Subcutaneous abdominal adipose tissue (tissue), 5 donors: ENCODE measurements at regions not wholly inside any gene's neighbourhood (a gene's known extent, or its start where the extent isn't known, plus 50 kb on each side); places are given as distances from the start of the nearest gene placed in this dataset.

ENCODE experiments used
- H3K27ac ChIP-seq: one replicate; pipeline ENCODE4 v1.7.0; 2013; ENCODE audit warnings: low read depth, mild to moderate bottlenecking, inconsistent platforms, low read length, moderate library complexity
- H3K27me3 ChIP-seq, 5 donors: one replicate each; pipeline ENCODE4 v1.7.0; 2013; ENCODE audit warnings: low read length in 5 of 5, inconsistent platforms in 1 of 5; ENCODE audit not compliant: control insufficient read depth in 5 of 5, insufficient read depth in 4 of 5
- H3K36me3 ChIP-seq, 5 donors: one replicate each; pipeline ENCODE4 v1.7.0; 2013; ENCODE audit warnings: low read length in 5 of 5; ENCODE audit not compliant: control insufficient read depth in 5 of 5, insufficient read depth in 5 of 5
- H3K4me1 ChIP-seq, 5 donors: one replicate each; pipeline ENCODE4 v1.7.0; 2013; ENCODE audit warnings: low read length in 5 of 5, mild to moderate bottlenecking in 3 of 5, moderate library complexity in 1 of 5; ENCODE audit not compliant: control insufficient read depth in 5 of 5, insufficient read depth in 5 of 5
- H3K4me3 ChIP-seq, 5 donors: one replicate each; pipeline ENCODE4 v1.7.0; 2013; ENCODE audit warnings: low read length in 5 of 5, low read depth in 1 of 5
- H3K9ac ChIP-seq, 5 donors: one replicate each; pipeline ENCODE4 v1.7.0; 2013; ENCODE audit warnings: low read length in 5 of 5, mild to moderate bottlenecking in 4 of 5, moderate library complexity in 3 of 5
- H3K9me3 ChIP-seq, 5 donors: one replicate each; pipeline ENCODE4 v1.7.0; 2013; ENCODE audit warnings: low read length in 5 of 5; ENCODE audit not compliant: control insufficient read depth in 5 of 5
- donor health status: healthy.
- donor health status: healthy.
- donor health status: healthy.
- donor health status: healthy.
- donor health status: healthy.

- no peaks in the 10 kb centered on the region for H3K4me1 ChIP-seq
- no peak overlapping the region for H3K9ac ChIP-seq
- no peaks in the 10 kb centered on the region for H3K36me3 ChIP-seq
- H3K27me3 ChIP-seq: no peaks in the 10 kb centered on the region
- H3K4me3 ChIP-seq: no peak overlapping the region
- no peak overlapping the region for H3K27ac ChIP-seq
- no peaks in the 10 kb centered on the region for H3K9me3 ChIP-seq
Measured at GRCh38 chr1:199791495-199791894, 236.0 kb upstream of the NR5A2 start.

GRCh38 chr1:199792874-199793273 is 234.6 kb upstream of the NR5A2 start:
- no peaks in the 10 kb centered on the region for H3K36me3 ChIP-seq
- no peaks in the 10 kb centered on the region for H3K27me3 ChIP-seq
- H3K4me1 ChIP-seq: no peaks in the 10 kb centered on the region
- no peak overlapping the region for H3K27ac ChIP-seq
- H3K4me3 ChIP-seq: no peak overlapping the region
- H3K9me3 ChIP-seq: no peaks in the 10 kb centered on the region
- no peak overlapping the region for H3K9ac ChIP-seq

GRCh38 chr1:199794105-199794863 is 233.2 kb upstream of the NR5A2 start:
- no peak overlapping the region for H3K4me3 ChIP-seq
- no peak overlapping the region for H3K9ac ChIP-seq
- no peak overlapping the region for H3K27ac ChIP-seq

DNA sequence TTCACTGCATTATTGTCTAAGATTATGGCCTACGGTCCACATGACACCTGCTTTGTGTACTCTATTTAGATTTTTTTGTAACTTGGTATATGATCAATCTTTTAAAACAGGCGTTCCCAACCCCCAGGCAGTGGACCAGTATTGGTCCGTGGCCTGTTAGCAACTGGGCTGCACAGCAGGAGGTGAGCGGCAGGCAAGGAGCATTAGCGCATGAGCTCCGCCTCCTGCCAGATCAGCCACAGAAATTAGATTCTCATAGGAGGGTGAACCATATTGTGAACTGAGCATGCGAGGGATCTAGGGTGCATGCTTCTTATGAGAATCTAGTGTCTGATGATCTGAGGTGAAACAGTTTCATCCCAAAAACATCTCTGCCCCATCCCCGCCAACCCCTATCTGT is 228.4 kb upstream of the NR5A2 start:
- H3K4me1 ChIP-seq: no peaks in the 10 kb centered on the region
- H3K27ac ChIP-seq: no peak overlapping the region
- H3K9ac ChIP-seq: no peak overlapping the region
- no peaks in the 10 kb centered on the region for H3K36me3 ChIP-seq
- no peaks in the 10 kb centered on the region for H3K27me3 ChIP-seq
- H3K9me3 ChIP-seq: no peaks in the 10 kb centered on the region
- H3K4me3 ChIP-seq: no peak overlapping the region

More at GRCh38 chr1:199794105-199794863, 233.2 kb upstream of the NR5A2 start:
- no peaks in the 10 kb centered on the region for H3K9me3 ChIP-seq
- H3K27me3 ChIP-seq: no peaks in the 10 kb centered on the region
- H3K36me3 ChIP-seq: no peaks in the 10 kb centered on the region
- no peaks in the 10 kb centered on the region for H3K4me1 ChIP-seq

DNA sequence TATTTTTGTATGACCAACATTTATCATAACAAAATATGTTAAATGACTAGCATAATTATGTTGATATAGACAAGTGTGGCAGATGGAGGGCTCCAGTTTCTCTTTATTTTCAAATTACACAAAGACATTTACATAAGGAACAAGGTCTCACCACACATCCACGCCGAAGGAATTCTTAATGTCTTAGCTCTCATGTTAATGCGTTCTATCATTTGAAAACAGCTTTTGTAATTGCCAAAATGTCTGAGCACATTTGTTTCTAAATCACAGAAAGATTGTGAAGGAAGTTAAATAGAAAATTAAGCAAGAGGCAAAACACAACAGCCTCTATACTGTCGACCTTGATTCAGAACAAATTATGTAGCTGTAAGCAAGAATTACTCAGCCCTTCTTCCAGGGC is 223.0 kb upstream of the NR5A2 start:
- Histone ChIP-seq H3K4me3 (no peak overlapping the region), H3K9ac (no peak overlapping the region), H3K9me3 (no peaks in the 10 kb centered on the region), H3K36me3 (no peaks in the 10 kb centered on the region), H3K27ac (no peak overlapping the region), H3K4me1 (no peaks in the 10 kb centered on the region), H3K27me3 (no peaks in the 10 kb centered on the region)

DNA sequence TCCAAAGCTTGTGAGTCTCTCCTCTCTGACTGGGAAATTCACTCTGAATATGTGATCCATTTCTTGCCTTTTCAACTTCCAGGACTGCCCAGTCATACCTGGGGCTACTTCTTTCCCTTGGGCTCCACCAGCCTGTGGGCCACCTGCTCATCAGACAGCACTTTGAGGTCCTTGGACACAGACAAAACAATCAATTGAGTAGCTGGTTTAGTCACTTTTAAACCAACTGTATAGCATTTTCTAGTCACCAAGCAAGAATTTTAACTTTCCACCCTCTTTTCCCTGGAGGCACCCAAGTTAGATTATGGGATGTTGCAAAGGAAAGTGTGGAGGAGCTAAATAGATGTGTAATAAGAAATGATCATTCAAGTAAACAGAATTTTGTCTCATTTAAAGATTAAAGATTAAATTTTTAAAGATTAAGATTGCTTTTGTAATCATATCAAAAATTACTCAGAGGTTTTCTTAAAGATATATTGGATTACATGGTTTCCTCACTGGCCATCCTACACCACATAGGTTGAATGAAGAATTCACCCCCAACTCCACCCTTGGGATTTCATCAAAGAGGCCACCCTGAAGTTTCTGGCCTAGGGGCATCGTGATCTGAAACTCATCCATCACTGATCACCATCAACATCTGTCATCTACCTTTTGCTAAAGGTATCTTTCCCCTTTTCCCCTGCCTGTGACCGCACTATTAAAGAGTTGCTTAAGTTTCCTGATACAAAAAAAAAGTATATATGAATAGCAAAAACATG is 219.2 kb upstream of the NR5A2 start:
- Histone ChIP-seq H3K4me1 (no peaks in the 10 kb centered on the region), H3K36me3 (no peaks in the 10 kb centered on the region), H3K27me3 (peaks cover 0 to 4% (median 0%) of the 10 kb centered on the region in 5 donors), H3K9me3 (no peaks in the 10 kb centered on the region), H3K9ac (no peak overlapping the region), H3K27ac (no peak overlapping the region), H3K4me3 (no peak overlapping the region)

DNA sequence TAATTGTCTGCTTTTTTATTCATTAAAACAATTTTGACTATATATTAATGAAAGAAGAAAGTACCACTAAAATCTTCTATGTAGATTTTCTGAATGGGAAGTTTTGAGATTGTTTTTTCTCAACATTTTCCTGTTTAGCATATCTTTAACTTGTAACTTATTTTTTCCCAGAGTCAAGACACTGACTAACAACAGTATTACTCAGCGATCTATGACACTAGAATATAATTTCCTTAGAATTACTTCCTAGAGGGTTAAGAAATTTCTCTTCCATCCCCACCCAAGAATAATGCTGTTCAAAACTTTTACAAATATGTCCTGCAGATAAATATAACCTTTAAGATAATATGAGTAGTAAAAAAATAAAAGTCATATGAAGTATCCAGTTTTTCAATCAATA is 218.2 kb upstream of the NR5A2 start:
- Histone ChIP-seq H3K4me1 (no peaks in the 10 kb centered on the region), H3K27me3 (peaks cover 0 to 4% (median 0%) of the 10 kb centered on the region in 5 donors), H3K9ac (no peak overlapping the region), H3K36me3 (no peaks in the 10 kb centered on the region), H3K4me3 (no peak overlapping the region), H3K9me3 (no peaks in the 10 kb centered on the region), H3K27ac (no peak overlapping the region)

- no peaks in the 10 kb centered on the region for H3K4me1 ChIP-seq
- no peaks in the 10 kb centered on the region for H3K36me3 ChIP-seq
- peaks cover 0 to 4% (median 0%) of the 10 kb centered on the region in 5 donors for H3K27me3 ChIP-seq
- no peak overlapping the region for H3K27ac ChIP-seq
- H3K9me3 ChIP-seq: no peaks in the 10 kb centered on the region
- no peak overlapping the region for H3K4me3 ChIP-seq
- no peak overlapping the region for H3K9ac ChIP-seq
Measured at GRCh38 chr1:199811163-199811562, 216.3 kb upstream of the NR5A2 start.

DNA sequence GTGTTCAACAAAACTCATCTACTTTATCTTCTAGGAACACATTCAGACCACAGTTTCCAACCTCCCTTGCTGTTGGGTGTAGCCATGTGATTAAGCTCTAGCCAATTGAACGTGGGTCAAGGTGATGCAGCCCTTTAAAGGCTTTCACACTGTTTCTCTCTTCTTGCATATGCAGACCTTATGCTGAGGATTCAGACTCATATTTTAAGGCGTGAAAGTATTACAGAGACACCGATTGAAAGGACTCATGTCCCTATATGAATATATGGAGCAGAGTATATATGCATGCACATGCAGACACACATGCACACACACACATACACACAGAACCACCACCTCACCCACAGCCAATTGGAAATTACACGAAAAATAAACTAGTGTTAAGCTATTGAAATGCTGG is 214.3 kb upstream of the NR5A2 start:
- Histone ChIP-seq H3K9me3 (no peaks in the 10 kb centered on the region), H3K4me3 (no peak overlapping the region), H3K27me3 (peaks cover 0 to 4% (median 0%) of the 10 kb centered on the region in 5 donors), H3K27ac (no peak overlapping the region), H3K9ac (no peak overlapping the region), H3K4me1 (no peaks in the 10 kb centered on the region), H3K36me3 (no peaks in the 10 kb centered on the region)

DNA sequence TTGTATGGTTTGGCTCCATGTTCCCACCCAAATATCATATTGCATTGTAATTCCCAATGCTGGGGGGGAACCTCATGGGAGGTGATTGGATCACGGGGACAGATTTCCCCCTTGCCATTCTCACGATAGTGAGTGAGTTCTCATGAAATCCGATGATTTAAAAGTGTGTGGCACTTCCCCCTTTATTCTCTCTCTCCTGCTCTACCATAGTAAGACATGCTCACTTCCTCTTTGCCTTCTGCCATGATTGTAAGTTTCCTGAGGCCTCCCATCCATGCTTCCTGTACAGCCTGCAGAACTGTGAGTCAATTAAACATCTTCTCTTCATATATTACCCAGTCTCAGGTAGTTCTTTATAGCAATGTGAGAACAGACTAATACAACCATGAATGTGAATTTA is 211.6 kb upstream of the NR5A2 start:
- Histone ChIP-seq H3K9ac (no peak overlapping the region), H3K9me3 (no peaks in the 10 kb centered on the region), H3K4me3 (no peak overlapping the region), H3K27ac (no peak overlapping the region), H3K27me3 (peaks cover 0 to under 1% (median 0%) of the 10 kb centered on the region in 5 donors), H3K36me3 (no peaks in the 10 kb centered on the region), H3K4me1 (no peaks in the 10 kb centered on the region)
